T-helper 22 cell (primary cell): ENCODE measurements at regions not wholly inside any gene's neighbourhood (a gene's known extent, or its start where the extent isn't known, plus 50 kb on each side); places are given as distances from the start of the nearest gene placed in this dataset.
"Not testable (repeated sequence)": the region's sequence is repeated elsewhere in the genome, so short reads cannot be mapped to it uniquely, and the experiment has no call there.

Experiments
- DNase-seq: peaks from one replicate; pipeline ENCODE4 v3.0.0-alpha.2; 2020; ENCODE audit warnings: low read depth

GRCh38 chr17:27209316-27209715 lies 84.6 kb upstream of the WSB1 start:
- DNase-seq: no peak

- DNase-seq: not testable (repeated sequence)
These were observed 83.1 kb upstream of the WSB1 start for GRCh38 chr17:27210809-27211208.

- no peak for DNase-seq
These were observed 77.1 kb upstream of the WSB1 start for GRCh38 chr17:27216836-27217235.

GRCh38 chr17:27217631-27218030 lies 76.3 kb upstream of the WSB1 start:
- no peak for DNase-seq

- DNase-seq: no peak
These were observed 75.9 kb upstream of the WSB1 start for GRCh38 chr17:27218041-27218440.

- no peak for DNase-seq
These were observed 75.0 kb upstream of the WSB1 start for GRCh38 chr17:27218719-27219488.

- no peak for DNase-seq
These were observed 71.4 kb upstream of the WSB1 start for GRCh38 chr17:27222515-27222914.

- no peak for DNase-seq
These were observed 69.2 kb upstream of the WSB1 start for GRCh38 chr17:27224526-27225315.

GRCh38 chr17:27226611-27227230 lies 67.2 kb upstream of the WSB1 start:
- DNase-seq: no peak

- no peak for DNase-seq
These were observed 62.9 kb upstream of the WSB1 start for GRCh38 chr17:27230996-27231395.

- no peak for DNase-seq
These were observed 61.6 kb upstream of the WSB1 start for GRCh38 chr17:27232328-27232727.

GRCh38 chr17:27233059-27233458 lies 60.9 kb upstream of the WSB1 start:
- no peak for DNase-seq

GRCh38 chr17:27233776-27234175 lies 60.1 kb upstream of the WSB1 start:
- no peak for DNase-seq

GRCh38 chr17:27236717-27237315 lies 57.1 kb upstream of the WSB1 start:
- DNase-seq: peak; percentile 41

- no peak for DNase-seq
These were observed 56.0 kb upstream of the WSB1 start for GRCh38 chr17:27237890-27238289.

GRCh38 chr17:27239046-27239445 lies 54.9 kb upstream of the WSB1 start:
- DNase-seq: no peak

- no peak for DNase-seq
These were observed 54.3 kb upstream of the WSB1 start for GRCh38 chr17:27239584-27239983.

GRCh38 chr17:27240086-27240801 lies 53.7 kb upstream of the WSB1 start:
- DNase-seq: no peak

GRCh38 chr17:27240802-27241155 lies 53.1 kb upstream of the WSB1 start:
- DNase-seq: no peak

GRCh38 chr17:27241346-27241946 lies 52.5 kb upstream of the WSB1 start:
- DNase-seq: no peak

- no peak for DNase-seq
These were observed 51.0 kb upstream of the WSB1 start for GRCh38 chr17:27242951-27243350.

GRCh38 chr17:27244011-27244410 lies 49.9 kb upstream of the WSB1 start:
- no peak for DNase-seq
